ENCODE measurements at regions not wholly inside any gene's neighbourhood (a gene's known extent, or its start where the extent isn't known, plus 50 kb on each side); places are given as distances from the start of the nearest gene placed in this dataset.
"Not testable (repeated sequence)": the region's sequence is repeated elsewhere in the genome, so short reads cannot be mapped to it uniquely, and the experiment has no call there.

DNA sequence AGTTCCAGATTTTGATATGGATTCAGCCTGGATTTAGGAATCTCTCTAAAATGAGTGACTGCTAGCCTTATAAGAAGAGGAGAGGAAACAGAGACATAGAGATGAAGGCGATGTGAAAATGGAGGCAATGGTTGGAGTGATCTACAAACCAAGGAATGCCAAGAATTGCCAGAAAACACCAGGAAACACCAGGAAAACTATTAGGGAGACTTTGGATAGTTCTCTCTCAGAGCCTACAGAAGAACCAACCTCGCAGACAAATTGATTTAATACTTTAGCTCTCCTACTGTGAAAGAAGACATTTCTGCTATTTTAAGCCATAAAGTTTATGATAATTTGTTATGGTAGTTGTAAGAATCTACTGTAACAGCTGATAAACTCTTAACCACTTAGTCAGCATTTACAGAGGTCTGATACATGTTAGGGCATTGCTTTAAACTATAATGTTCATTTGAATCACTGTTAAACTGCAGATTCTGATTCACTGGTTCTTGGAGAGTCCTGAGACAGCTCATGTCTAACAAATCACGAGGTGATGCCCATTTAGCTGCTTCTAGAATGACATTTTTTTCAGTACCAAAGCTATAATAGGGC is 1702.6 kb upstream of the LRRTM1 start:
- Histone ChIP-seq H3K4me1 (ENCODE audit: insufficient read depth, low read length) (no peaks in the 10 kb centered on the region), H3K27me3 (ENCODE audit: low read length) (no peaks in the 10 kb centered on the region), H3K9ac (ENCODE audit: low read length) (no peak overlapping the region), H2AFZ (ENCODE audit: low read length) (no peak overlapping the region), H4K20me1 (ENCODE audit: low read length) (no peaks in the 10 kb centered on the region), H3K4me3 (ENCODE audit: low read length) (no peak overlapping the region), H3K9me3 (ENCODE audit: low read length) (no peaks in the 10 kb centered on the region), H3F3A (ENCODE audit: low read length, unreplicated experiment) (no peaks in the 10 kb centered on the region), H3K36me3 (ENCODE audit: low read depth, low read length) (no peaks in the 10 kb centered on the region), H3K27ac (ENCODE audit: low read length) (no peak overlapping the region), H3K79me2 (ENCODE audit: low read length) (no peaks in the 10 kb centered on the region), H3K9me2 (replicated peaks; ENCODE audit: low read length) (no peaks in the 10 kb centered on the region), H3K4me2 (ENCODE audit: low read length) (no peak overlapping the region)
- no peak for DNase-seq
- ATAC-seq: no peak
- TF ChIP-seq EZH2 (IDR thresholded peaks at IDR 0.05; ENCODE audit: low read length, unreplicated experiment) (no peak), EZH2phosphoT487 (IDR thresholded peaks at IDR 0.05; ENCODE audit: borderline replicate concordance, low read length) (no peak), CTCF (conservative IDR thresholded peaks at IDR 0.05; ENCODE audit: low read depth, low read length) (no peak)
- ChIA-PET CTCF (no interaction called here), POLR2A (ENCODE audit: unreplicated experiment) (no interaction called here)
- intact Hi-C loops (cut with micrococcal nuclease): no loop called here
- BruUV-seq (replicated peaks): no TSS peak

DNA sequence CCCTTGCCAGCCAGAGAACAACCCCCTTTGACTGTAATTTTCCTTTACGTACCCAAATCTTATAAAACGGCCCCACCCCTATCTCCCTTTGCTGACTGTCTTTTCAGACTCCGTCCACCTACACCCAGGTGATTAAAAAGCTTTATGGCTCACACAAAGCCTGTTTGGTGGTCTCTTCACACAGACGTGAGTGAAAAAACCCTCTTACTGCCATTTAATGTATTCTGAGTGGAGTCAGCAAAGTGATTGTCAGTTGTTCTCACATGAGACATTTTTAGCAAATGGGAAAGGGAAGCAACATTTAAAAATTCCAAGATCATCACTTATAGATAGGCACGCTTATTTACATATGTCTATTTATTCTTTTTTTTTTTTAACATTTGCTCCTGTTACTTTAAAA is 1701.3 kb upstream of the LRRTM1 start:
- H3K27me3 ChIP-seq (ENCODE audit: low read length); H3K4me3 ChIP-seq (ENCODE audit: low read length); H3K27ac ChIP-seq (ENCODE audit: low read length); CTCF ChIA-PET; H3F3A ChIP-seq (ENCODE audit: low read length, unreplicated experiment); H3K9me2 ChIP-seq (replicated peaks; ENCODE audit: low read length); H3K79me2 ChIP-seq (ENCODE audit: low read length); H3K4me2 ChIP-seq (ENCODE audit: low read length); ATAC-seq; H3K9me3 ChIP-seq (ENCODE audit: low read length); POLR2A ChIA-PET (ENCODE audit: unreplicated experiment); BruUV-seq (replicated peaks); H2AFZ ChIP-seq (ENCODE audit: low read length); H3K4me1 ChIP-seq (ENCODE audit: insufficient read depth, low read length); intact Hi-C loops (cut with micrococcal nuclease); H4K20me1 ChIP-seq (ENCODE audit: low read length); H3K9ac ChIP-seq (ENCODE audit: low read length); H3K36me3 ChIP-seq (ENCODE audit: low read depth, low read length); DNase-seq: not testable (repeated sequence)

GRCh38 chr2:82001614-82002013 is 1697.1 kb upstream of the LRRTM1 start:
- DNase-seq (no peak), ATAC-seq (no peak)
- Histone ChIP-seq H3F3A (ENCODE audit: low read length, unreplicated experiment) (no peaks in the 10 kb centered on the region), H3K27ac (ENCODE audit: low read length) (no peak overlapping the region), H3K4me1 (ENCODE audit: insufficient read depth, low read length) (no peaks in the 10 kb centered on the region), H2AFZ (ENCODE audit: low read length) (no peak overlapping the region), H4K20me1 (ENCODE audit: low read length) (no peaks in the 10 kb centered on the region), H3K4me2 (ENCODE audit: low read length) (no peak overlapping the region), H3K9me2 (replicated peaks; ENCODE audit: low read length) (no peaks in the 10 kb centered on the region), H3K9ac (ENCODE audit: low read length) (no peak overlapping the region), H3K79me2 (ENCODE audit: low read length) (no peaks in the 10 kb centered on the region), H3K4me3 (ENCODE audit: low read length) (no peak overlapping the region), H3K27me3 (ENCODE audit: low read length) (no peaks in the 10 kb centered on the region), H3K36me3 (ENCODE audit: low read depth, low read length) (no peaks in the 10 kb centered on the region), H3K9me3 (ENCODE audit: low read length) (no peaks in the 10 kb centered on the region)
- TF ChIP-seq EZH2phosphoT487 (IDR thresholded peaks at IDR 0.05; ENCODE audit: borderline replicate concordance, low read length) (no peak), CTCF (conservative IDR thresholded peaks at IDR 0.05; ENCODE audit: low read depth, low read length) (no peak), EZH2 (IDR thresholded peaks at IDR 0.05; ENCODE audit: low read length, unreplicated experiment) (no peak)
- ChIA-PET CTCF (no interaction called here), POLR2A (ENCODE audit: unreplicated experiment) (no interaction called here)
- intact Hi-C loops (cut with micrococcal nuclease): no loop called here
- BruUV-seq (replicated peaks): no TSS peak
